ENCODE measurements at regions not wholly inside any gene's neighbourhood (a gene's known extent, or its start where the extent isn't known, plus 50 kb on each side); places are given as distances from the start of the nearest gene placed in this dataset.

GRCh38 chr3:124268355-124268754 lies 276.4 kb upstream of the ROPN1 start:
- Histone ChIP-seq H3K36me3 (ENCODE audit: insufficient read depth, low read length) (no peaks in the 10 kb centered on the region), H3K4me2 (ENCODE audit: low read depth, low read length, poor library complexity, severe bottlenecking) (no peak overlapping the region), H2AFZ (ENCODE audit: low read length) (no peak overlapping the region), H3K9me3 (ENCODE audit: insufficient read depth, low read depth, low read length) (no peaks in the 10 kb centered on the region), H3K4me3 (ENCODE audit: low read length, poor library complexity, severe bottlenecking) (no peak overlapping the region), H3K9me2 (replicated peaks; ENCODE audit: low read depth, low read length) (no peaks in the 10 kb centered on the region), H3K9ac (ENCODE audit: low read depth, low read length, poor library complexity, severe bottlenecking) (no peak overlapping the region), H4K20me1 (ENCODE audit: insufficient read depth, low read length, poor library complexity, severe bottlenecking) (no peaks in the 10 kb centered on the region), H3F3A (ENCODE audit: low read depth) (no peaks in the 10 kb centered on the region), H3K4me1 (ENCODE audit: insufficient read depth, low read length, poor library complexity, severe bottlenecking) (no peaks in the 10 kb centered on the region), H3K79me2 (ENCODE audit: insufficient read depth, low read length) (no peaks in the 10 kb centered on the region), H3K27me3 (ENCODE audit: insufficient read depth, low read length, poor library complexity, severe bottlenecking) (no peaks in the 10 kb centered on the region)
- TF ChIP-seq CTCF (conservative IDR thresholded peaks at IDR 0.05; ENCODE audit: low read length) = no peak
- TF ChIP-seq EZH2phosphoT487 (IDR thresholded peaks at IDR 0.05; ENCODE audit: borderline replicate concordance) = no peak

GRCh38 chr3:124269619-124270018 lies 277.7 kb upstream of the ROPN1 start:
- Histone ChIP-seq H3K4me3 (ENCODE audit: low read length, poor library complexity, severe bottlenecking) (no peak overlapping the region), H3F3A (ENCODE audit: low read depth) (no peaks in the 10 kb centered on the region), H3K4me2 (ENCODE audit: low read depth, low read length, poor library complexity, severe bottlenecking) (no peak overlapping the region), H3K9me2 (replicated peaks; ENCODE audit: low read depth, low read length) (no peaks in the 10 kb centered on the region), H3K36me3 (ENCODE audit: insufficient read depth, low read length) (no peaks in the 10 kb centered on the region), H3K9ac (ENCODE audit: low read depth, low read length, poor library complexity, severe bottlenecking) (no peak overlapping the region), H3K4me1 (ENCODE audit: insufficient read depth, low read length, poor library complexity, severe bottlenecking) (no peaks in the 10 kb centered on the region), H2AFZ (ENCODE audit: low read length) (no peak overlapping the region), H4K20me1 (ENCODE audit: insufficient read depth, low read length, poor library complexity, severe bottlenecking) (no peaks in the 10 kb centered on the region), H3K9me3 (ENCODE audit: insufficient read depth, low read depth, low read length) (no peaks in the 10 kb centered on the region), H3K27me3 (ENCODE audit: insufficient read depth, low read length, poor library complexity, severe bottlenecking) (no peaks in the 10 kb centered on the region), H3K79me2 (ENCODE audit: insufficient read depth, low read length) (no peaks in the 10 kb centered on the region)
- TF ChIP-seq CTCF (conservative IDR thresholded peaks at IDR 0.05; ENCODE audit: low read length) = no peak
- no peak for TF ChIP-seq EZH2phosphoT487 (IDR thresholded peaks at IDR 0.05; ENCODE audit: borderline replicate concordance)

GRCh38 chr3:124272605-124273151 lies 280.8 kb upstream of the ROPN1 start:
- no peak overlapping the region for H3K9ac ChIP-seq (ENCODE audit: low read depth, low read length, poor library complexity, severe bottlenecking)
- no peaks in the 10 kb centered on the region for H3K79me2 ChIP-seq (ENCODE audit: insufficient read depth, low read length)
- H3K27me3 ChIP-seq (ENCODE audit: insufficient read depth, low read length, poor library complexity, severe bottlenecking) = no peaks in the 10 kb centered on the region
- no peaks in the 10 kb centered on the region for H3F3A ChIP-seq (ENCODE audit: low read depth)
- H3K4me1 ChIP-seq (ENCODE audit: insufficient read depth, low read length, poor library complexity, severe bottlenecking) = peaks cover 7% of the 10 kb centered on the region
- TF ChIP-seq CTCF (conservative IDR thresholded peaks at IDR 0.05; ENCODE audit: low read length) = no peak
- no peak overlapping the region for H3K4me3 ChIP-seq (ENCODE audit: low read length, poor library complexity, severe bottlenecking)
- no peak overlapping the region for H3K4me2 ChIP-seq (ENCODE audit: low read depth, low read length, poor library complexity, severe bottlenecking)
- no peaks in the 10 kb centered on the region for H3K9me3 ChIP-seq (ENCODE audit: insufficient read depth, low read depth, low read length)
- no peak overlapping the region for H2AFZ ChIP-seq (ENCODE audit: low read length)
- no peaks in the 10 kb centered on the region for H3K9me2 ChIP-seq (replicated peaks; ENCODE audit: low read depth, low read length)
- H4K20me1 ChIP-seq (ENCODE audit: insufficient read depth, low read length, poor library complexity, severe bottlenecking) = no peaks in the 10 kb centered on the region
- H3K36me3 ChIP-seq (ENCODE audit: insufficient read depth, low read length) = no peaks in the 10 kb centered on the region

All from Loucy (cell line).